Neural cell (in vitro differentiated cells): ENCODE measurements at regions not wholly inside any gene's neighbourhood (a gene's known extent, or its start where the extent isn't known, plus 50 kb on each side); places are given as distances from the start of the nearest gene placed in this dataset.
"Not testable (repeated sequence)": the region's sequence is repeated elsewhere in the genome, so short reads cannot be mapped to it uniquely, and the experiment has no call there.

Experiments
- H2AFZ ChIP-seq: fragments of 200-600, 300-800 bp; sonication (generic), shearing (Covaris generic); 2 replicates; pipeline ENCODE4 v1.6.0; 2014; ENCODE audit warnings: low read depth, mild to moderate bottlenecking, antibody characterized with exemption, low read length, moderate library complexity
- H3F3A ChIP-seq: fragments of 200-600 bp; shearing (Covaris generic); 2 replicates; pipeline ENCODE4 v1.6.1; 2016; ENCODE audit warnings: mild to moderate bottlenecking, moderate library complexity, mixed read lengths, antibody characterized with exemption, low read length; ENCODE audit not compliant: insufficient read depth, poor library complexity, severe bottlenecking
- H3K27ac ChIP-seq: fragments of 200-600, 300-800 bp; sonication (generic), shearing (Covaris generic); 2 replicates; pipeline ENCODE4 v1.5.1; 2014; ENCODE audit warnings: mild to moderate bottlenecking, low read length, moderate library complexity
- H3K27me3 ChIP-seq: fragments of 300-800, 200-600 bp; sonication (generic), shearing (Covaris generic); 2 replicates; pipeline ENCODE4 v1.6.0; 2014; ENCODE audit warnings: mild to moderate bottlenecking, low read depth, low read length, moderate library complexity; ENCODE audit not compliant: insufficient read depth
- H3K36me3 ChIP-seq: fragments of 300-800, 200-600 bp; sonication (generic), shearing (Covaris generic); 2 replicates; pipeline ENCODE4 v1.5.1; 2014; ENCODE audit warnings: mild to moderate bottlenecking, antibody characterized with exemption, low read length, moderate library complexity; ENCODE audit not compliant: insufficient read depth
- H3K4me2 ChIP-seq: fragments of 300-800, 200-600 bp; sonication (generic), shearing (Covaris generic); 2 replicates; pipeline ENCODE4 v1.6.0; 2014; ENCODE audit warnings: mild to moderate bottlenecking, low read length
- H3K4me3 ChIP-seq: fragments of 300-800, 200-600 bp; sonication (generic), shearing (Covaris generic); 2 replicates; pipeline ENCODE4 v1.5.1; 2014; ENCODE audit warnings: mild to moderate bottlenecking, low read length, moderate library complexity
- H3K79me2 ChIP-seq: fragments of 200-600 bp; shearing (Covaris generic); replicated peaks from 2 replicates; pipeline ENCODE4 v1.6.0; 2014; ENCODE audit warnings: mild to moderate bottlenecking, low read length, moderate library complexity; ENCODE audit not compliant: insufficient read depth
- H3K9ac ChIP-seq: fragments of 300-800, 200-600 bp; sonication (generic), shearing (Covaris generic); 2 replicates; pipeline ENCODE4 v1.6.1; 2016; ENCODE audit warnings: mild to moderate bottlenecking, low read length, mixed read lengths
- H3K9me2 ChIP-seq: fragments of 200-600 bp; shearing (Covaris generic); 2 replicates; pipeline ENCODE4 v1.6.1; 2016; ENCODE audit warnings: mild to moderate bottlenecking, low read length, mixed read lengths; ENCODE audit not compliant: insufficient read depth
- H3K9me3 ChIP-seq: fragments of 200-600, 300-800 bp; sonication (generic), shearing (Covaris generic); 2 replicates; pipeline ENCODE4 v1.6.1; 2016; ENCODE audit warnings: mild to moderate bottlenecking, mixed run types, low read length, moderate library complexity, mixed read lengths
- H4K20me1 ChIP-seq: fragments of 200-600 bp; shearing (Covaris generic); 2 replicates; pipeline ENCODE4 v1.6.1; 2016; ENCODE audit warnings: mild to moderate bottlenecking, mixed run types; ENCODE audit not compliant: insufficient read depth
- CTCF ChIP-seq: fragments of 450-650 bp; IDR thresholded peaks from 2 replicates; pipeline ENCODE4 v1.5.1; 2014; ENCODE audit warnings: antibody characterized with exemption, mild to moderate bottlenecking, moderate library complexity; ENCODE audit not compliant: poor library complexity, severe bottlenecking
- EP300 ChIP-seq: fragments of 450-650 bp; conservative IDR thresholded peaks from 2 replicates; pipeline ENCODE4 v1.6.1; 2014; ENCODE audit warnings: antibody characterized with exemption, mild to moderate bottlenecking, moderate library complexity; ENCODE audit not compliant: poor library complexity, severe bottlenecking
- EZH2 ChIP-seq: fragments of 200-600, 300-800 bp; shearing (Covaris generic), sonication (generic); IDR thresholded peaks from 2 replicates; pipeline ENCODE4 v1.6.1; 2014; ENCODE audit warnings: antibody characterized with exemption, low read length, borderline replicate concordance, mild to moderate bottlenecking; ENCODE audit not compliant: insufficient read depth, poor library complexity, severe bottlenecking
- MXI1 ChIP-seq: fragments of 450-650 bp; conservative IDR thresholded peaks from 2 replicates; pipeline ENCODE4 v1.6.1; 2014; ENCODE audit warnings: antibody characterized with exemption, mild to moderate bottlenecking; ENCODE audit not compliant: poor library complexity, severe bottlenecking
- POLR2AphosphoS5 ChIP-seq: IDR thresholded peaks from 2 replicates; pipeline ENCODE4 v1.6.1; 2012
- RAD21 ChIP-seq: fragments of 450-650 bp; conservative IDR thresholded peaks from 2 replicates; pipeline ENCODE4 v1.6.1; 2014; ENCODE audit warnings: antibody characterized with exemption, mild to moderate bottlenecking, moderate library complexity
- SMC3 ChIP-seq: fragments of 450-650 bp; conservative IDR thresholded peaks from 2 replicates; pipeline ENCODE4 v1.6.1; 2014; ENCODE audit warnings: antibody characterized with exemption, mild to moderate bottlenecking, moderate library complexity; ENCODE audit not compliant: poor library complexity
- TAF1 ChIP-seq: IDR thresholded peaks from 2 replicates; pipeline ENCODE4 v1.6.1; 2012; ENCODE audit warnings: low read depth
- TF ChIP-seq, protein P1 (sequence below): IDR thresholded peaks from 2 replicates; pipeline ENCODE4 v1.6.1; 2012; ENCODE audit warnings: borderline replicate concordance

DNA sequence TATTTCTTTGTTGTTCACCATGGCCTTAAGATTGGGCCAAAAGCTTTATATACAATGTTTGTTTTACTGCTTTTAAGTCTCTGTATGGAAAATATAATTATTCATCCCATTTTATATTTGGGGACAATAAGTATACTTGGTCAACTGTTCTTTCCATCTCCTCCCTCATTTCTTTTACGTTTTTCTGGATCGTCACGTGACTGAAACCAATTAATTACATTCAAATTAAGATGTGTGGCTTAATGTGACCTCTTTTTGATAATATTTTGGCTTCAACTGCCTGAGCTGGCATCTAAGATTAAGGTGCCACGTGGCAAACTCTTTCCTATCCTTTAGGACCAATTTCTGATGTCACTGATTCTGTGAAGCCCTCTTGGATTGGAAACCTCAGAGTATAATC, 250.1 kb upstream of the SGCD start:
- Histone ChIP-seq H2AFZ (no peak overlapping the region), H4K20me1 (no peaks in the 10 kb centered on the region), H3K27ac (no peak overlapping the region), H3K9me3 (no peaks in the 10 kb centered on the region), H3K9ac (no peak overlapping the region), H3K4me3 (no peak overlapping the region), H3K9me2 (no peaks in the 10 kb centered on the region), H3F3A (no peaks in the 10 kb centered on the region), H3K4me2 (no peak overlapping the region), H3K36me3 (no peaks in the 10 kb centered on the region), H3K27me3 (no peaks in the 10 kb centered on the region), H3K79me2 (no peaks in the 10 kb centered on the region)
- no peak for TF ChIP-seq CTCF
- TF ChIP-seq TAF1: no peak
- TF ChIP-seq MXI1: no peak
- TF ChIP-seq EP300: no peak
- no peak for TF ChIP-seq EZH2
- TF ChIP-seq POLR2AphosphoS5: no peak
- TF ChIP-seq SMC3: no peak
- TF ChIP-seq, protein P1, sequence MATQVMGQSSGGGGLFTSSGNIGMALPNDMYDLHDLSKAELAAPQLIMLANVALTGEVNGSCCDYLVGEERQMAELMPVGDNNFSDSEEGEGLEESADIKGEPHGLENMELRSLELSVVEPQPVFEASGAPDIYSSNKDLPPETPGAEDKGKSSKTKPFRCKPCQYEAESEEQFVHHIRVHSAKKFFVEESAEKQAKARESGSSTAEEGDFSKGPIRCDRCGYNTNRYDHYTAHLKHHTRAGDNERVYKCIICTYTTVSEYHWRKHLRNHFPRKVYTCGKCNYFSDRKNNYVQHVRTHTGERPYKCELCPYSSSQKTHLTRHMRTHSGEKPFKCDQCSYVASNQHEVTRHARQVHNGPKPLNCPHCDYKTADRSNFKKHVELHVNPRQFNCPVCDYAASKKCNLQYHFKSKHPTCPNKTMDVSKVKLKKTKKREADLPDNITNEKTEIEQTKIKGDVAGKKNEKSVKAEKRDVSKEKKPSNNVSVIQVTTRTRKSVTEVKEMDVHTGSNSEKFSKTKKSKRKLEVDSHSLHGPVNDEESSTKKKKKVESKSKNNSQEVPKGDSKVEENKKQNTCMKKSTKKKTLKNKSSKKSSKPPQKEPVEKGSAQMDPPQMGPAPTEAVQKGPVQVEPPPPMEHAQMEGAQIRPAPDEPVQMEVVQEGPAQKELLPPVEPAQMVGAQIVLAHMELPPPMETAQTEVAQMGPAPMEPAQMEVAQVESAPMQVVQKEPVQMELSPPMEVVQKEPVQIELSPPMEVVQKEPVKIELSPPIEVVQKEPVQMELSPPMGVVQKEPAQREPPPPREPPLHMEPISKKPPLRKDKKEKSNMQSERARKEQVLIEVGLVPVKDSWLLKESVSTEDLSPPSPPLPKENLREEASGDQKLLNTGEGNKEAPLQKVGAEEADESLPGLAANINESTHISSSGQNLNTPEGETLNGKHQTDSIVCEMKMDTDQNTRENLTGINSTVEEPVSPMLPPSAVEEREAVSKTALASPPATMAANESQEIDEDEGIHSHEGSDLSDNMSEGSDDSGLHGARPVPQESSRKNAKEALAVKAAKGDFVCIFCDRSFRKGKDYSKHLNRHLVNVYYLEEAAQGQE: no peak
- no peak for TF ChIP-seq RAD21

DNA sequence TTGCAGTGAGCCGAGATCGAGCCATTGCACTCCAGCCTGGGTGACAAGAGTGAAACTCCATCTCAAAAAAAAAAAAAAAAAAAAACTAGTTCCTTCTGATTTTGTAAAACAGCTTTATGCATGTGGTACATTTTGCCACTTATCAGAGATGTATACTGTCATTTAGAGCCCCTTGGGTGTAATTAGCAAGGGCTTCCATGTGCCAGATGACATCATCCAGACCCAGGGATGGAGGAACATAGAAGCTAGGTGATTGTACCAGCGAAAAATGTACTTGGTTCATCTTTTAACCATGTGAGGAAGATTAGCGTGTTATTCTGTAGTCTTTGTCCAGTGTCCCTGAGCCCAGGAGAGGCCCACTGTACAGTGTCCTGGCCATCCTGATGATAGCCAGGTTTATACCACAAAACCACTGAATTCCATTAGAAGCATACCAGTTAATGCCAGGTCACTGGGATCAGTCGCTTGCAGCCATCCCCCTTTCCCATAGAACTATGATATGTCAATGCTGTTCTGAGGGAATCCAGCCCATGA, 239.3 kb upstream of the SGCD start:
- Histone ChIP-seq H3K4me2 (no peak overlapping the region), H2AFZ (no peak overlapping the region), H4K20me1 (no peaks in the 10 kb centered on the region), H3K27me3 (no peaks in the 10 kb centered on the region), H3K9me3 (no peaks in the 10 kb centered on the region), H3K9me2 (no peaks in the 10 kb centered on the region), H3K4me3 (no peak overlapping the region), H3F3A (no peaks in the 10 kb centered on the region), H3K9ac (no peak overlapping the region), H3K79me2 (no peaks in the 10 kb centered on the region), H3K27ac (no peak overlapping the region), H3K36me3 (no peaks in the 10 kb centered on the region)
- TF ChIP-seq EZH2 (no peak), SMC3 (no peak), MXI1 (no peak), RAD21 (no peak), EP300 (no peak), POLR2AphosphoS5 (no peak), TAF1 (no peak), CTCF (no peak)
- TF ChIP-seq, protein P1: no peak

GRCh38 chr5:156089955-156090940, 236.7 kb upstream of the SGCD start:
- not testable (repeated sequence) for H3K9me3 ChIP-seq, H3F3A ChIP-seq, H3K9ac ChIP-seq, H3K9me2 ChIP-seq, H3K4me3 ChIP-seq, H3K79me2 ChIP-seq, H4K20me1 ChIP-seq, H3K27ac ChIP-seq, H3K4me2 ChIP-seq, H3K36me3 ChIP-seq, H2AFZ ChIP-seq, H3K27me3 ChIP-seq
